ENCODE measurements at regions not wholly inside any gene's neighbourhood (a gene's known extent, or its start where the extent isn't known, plus 50 kb on each side); places are given as distances from the start of the nearest gene placed in this dataset.

GRCh38 chrX:30939928-30940327, 50.9 kb upstream of the TAB3 start:
- Histone ChIP-seq H3K27ac (no peak overlapping the region), H3K4me1 (ENCODE audit: control insufficient read depth in 1 of 2, insufficient read depth in 1 of 2, low read depth in 1 of 2, low read length in 1 of 2) (no peaks in the 10 kb centered on the region), H3K27me3 (no peaks in the 10 kb centered on the region), H3K9me3 (no peaks in the 10 kb centered on the region), H3K4me3 (ENCODE audit: low read depth in 1 of 2, low read length in 1 of 2) (no peak overlapping the region), H3K36me3 (no peaks in the 10 kb centered on the region)
- no peak for TF ChIP-seq CTCF (IDR thresholded peaks at IDR 0.05)
